ENCODE measurements at regions not wholly inside any gene's neighbourhood (a gene's known extent, or its start where the extent isn't known, plus 50 kb on each side); places are given as distances from the start of the nearest gene placed in this dataset.
"Not testable (repeated sequence)": the region's sequence is repeated elsewhere in the genome, so short reads cannot be mapped to it uniquely, and the experiment has no call there.

DNA sequence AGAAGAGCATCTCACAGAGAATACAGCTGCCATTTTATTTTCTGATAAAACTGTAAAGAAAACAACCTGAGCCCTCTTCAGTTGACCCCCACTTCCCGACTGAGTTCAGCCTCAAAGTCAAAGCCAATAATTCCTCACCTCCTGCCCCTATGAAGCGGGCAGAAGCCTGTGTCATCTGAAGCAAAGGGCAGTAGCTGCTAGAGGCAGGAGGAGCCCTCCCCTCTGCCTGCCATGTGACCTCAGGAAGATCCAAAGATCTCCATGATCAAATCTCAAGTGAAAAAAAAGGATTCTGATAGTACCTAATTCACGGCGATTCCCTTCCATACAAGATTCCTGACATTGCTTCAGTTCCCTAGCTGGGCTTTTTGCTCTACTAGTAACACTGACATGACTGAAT, 223.1 kb upstream of the CAND1 start:
- DNase-seq: no peak

- no peak for DNase-seq
Measured at GRCh38 chr12:67047634-67048033, 221.5 kb upstream of the CAND1 start.

GRCh38 chr12:67048371-67048770, 220.8 kb upstream of the CAND1 start:
- DNase-seq: no peak

DNA sequence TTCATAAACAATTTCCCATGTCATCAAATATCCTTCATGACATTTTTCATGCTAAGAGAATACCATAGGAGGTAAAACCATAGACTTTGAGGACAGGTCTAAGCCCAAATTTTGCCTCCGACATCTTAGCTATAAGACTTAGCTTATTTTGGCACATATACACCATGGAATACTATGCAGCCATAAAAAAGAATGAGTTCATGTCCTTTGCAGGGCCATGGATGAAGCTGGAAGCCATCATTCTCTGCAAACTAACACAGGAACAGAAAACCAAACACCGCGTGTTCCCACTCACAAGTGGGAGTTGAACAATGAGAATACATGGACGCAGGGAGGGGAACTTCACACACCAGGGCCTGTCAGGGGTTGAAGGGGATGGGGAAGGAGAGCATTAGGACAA, 220.0 kb upstream of the CAND1 start:
- DNase-seq: not testable (repeated sequence)

DNA sequence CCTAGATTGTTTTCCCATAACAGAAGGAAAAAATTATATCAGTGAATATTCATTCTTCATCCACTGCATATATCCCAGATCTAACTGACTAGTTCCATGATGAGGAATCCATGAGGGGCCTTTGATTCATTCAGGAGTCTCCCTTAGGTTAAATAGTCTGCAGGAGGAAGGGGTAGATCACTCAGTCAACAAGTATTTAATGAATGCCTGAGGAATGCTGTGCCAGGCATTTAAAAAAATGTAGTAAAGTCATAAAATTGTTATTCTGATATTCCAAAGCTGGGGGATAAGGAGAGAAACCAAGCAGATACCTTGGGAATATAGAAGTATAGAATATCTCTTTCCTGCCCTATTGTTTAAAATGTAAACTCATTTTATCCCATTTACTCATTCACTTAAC, 216.2 kb upstream of the CAND1 start:
- DNase-seq: no peak

GRCh38 chr12:67056329-67056728, 212.8 kb upstream of the CAND1 start:
- DNase-seq: no peak

DNA sequence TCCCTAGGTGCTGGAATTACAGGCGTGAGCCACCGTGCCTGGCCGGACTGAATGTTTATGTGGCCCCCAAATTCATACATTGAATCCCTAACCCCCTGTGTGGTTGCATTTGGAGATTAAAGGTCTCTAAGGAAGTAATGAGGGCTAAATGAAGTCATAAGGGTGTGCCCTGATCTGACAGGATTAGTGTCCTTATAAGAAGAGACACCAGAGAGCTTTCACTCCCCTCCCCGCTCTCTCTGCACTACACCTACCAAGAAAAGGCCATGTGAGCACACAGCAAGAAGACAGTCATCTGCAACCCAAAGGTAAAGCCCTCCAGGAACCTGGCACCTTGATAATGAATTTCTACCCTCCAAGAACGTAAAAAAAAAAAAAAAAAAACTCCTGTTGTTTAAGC, 212.1 kb upstream of the CAND1 start:
- DNase-seq: no peak

DNA sequence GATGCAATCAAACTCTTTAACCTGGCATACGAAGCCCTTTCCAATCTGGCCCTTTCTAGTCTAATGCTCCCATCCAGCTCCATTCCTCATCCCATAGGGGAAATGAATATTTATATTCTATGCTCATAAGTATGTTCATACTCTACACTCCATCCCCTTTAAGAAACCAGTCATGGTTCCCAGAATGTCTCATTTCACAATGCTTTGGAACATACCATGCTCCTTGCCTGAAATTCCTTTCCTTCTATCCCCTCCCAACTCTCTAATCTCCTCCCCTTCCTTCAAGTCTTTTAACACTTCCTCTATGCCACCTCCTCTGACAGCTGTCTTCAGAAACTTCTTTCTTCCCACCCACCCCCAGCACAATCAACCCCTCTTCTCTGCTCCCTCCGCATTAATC, 207.0 kb upstream of the CAND1 start:
- DNase-seq: no peak

GRCh38 chr12:67067453-67068203, 201.5 kb upstream of the CAND1 start:
- DNase-seq: peak; percentile 52

DNA sequence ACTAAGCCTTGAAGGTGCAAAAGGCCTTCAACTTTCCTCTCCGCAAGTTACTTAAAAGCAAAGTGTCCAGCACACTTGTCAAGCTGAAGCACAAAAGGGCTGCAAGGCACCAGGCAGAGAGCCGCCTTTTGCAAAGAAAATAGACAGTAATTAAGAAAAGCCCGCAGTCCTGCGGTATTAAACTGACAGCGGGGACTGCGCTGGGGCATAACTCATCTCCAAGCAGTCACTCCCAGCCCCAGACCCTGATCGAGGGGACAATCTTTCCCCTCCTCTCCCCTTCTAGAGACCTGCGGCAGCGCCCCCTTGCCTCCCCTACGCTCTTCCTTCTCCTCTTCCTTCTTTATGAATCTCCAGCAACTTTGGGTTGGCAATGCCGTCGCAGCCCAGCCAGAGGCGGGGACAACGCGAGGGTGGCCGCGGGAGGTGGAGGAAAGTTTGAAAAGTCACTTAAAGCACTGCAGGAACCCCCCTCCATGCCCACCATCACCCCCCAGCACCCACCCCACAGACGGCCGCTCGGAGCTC, 200.9 kb upstream of the CAND1 start:
- peak; percentile 17 for DNase-seq

- no peak for DNase-seq
Measured at GRCh38 chr12:67068761-67069450, 200.3 kb upstream of the CAND1 start.

DNA sequence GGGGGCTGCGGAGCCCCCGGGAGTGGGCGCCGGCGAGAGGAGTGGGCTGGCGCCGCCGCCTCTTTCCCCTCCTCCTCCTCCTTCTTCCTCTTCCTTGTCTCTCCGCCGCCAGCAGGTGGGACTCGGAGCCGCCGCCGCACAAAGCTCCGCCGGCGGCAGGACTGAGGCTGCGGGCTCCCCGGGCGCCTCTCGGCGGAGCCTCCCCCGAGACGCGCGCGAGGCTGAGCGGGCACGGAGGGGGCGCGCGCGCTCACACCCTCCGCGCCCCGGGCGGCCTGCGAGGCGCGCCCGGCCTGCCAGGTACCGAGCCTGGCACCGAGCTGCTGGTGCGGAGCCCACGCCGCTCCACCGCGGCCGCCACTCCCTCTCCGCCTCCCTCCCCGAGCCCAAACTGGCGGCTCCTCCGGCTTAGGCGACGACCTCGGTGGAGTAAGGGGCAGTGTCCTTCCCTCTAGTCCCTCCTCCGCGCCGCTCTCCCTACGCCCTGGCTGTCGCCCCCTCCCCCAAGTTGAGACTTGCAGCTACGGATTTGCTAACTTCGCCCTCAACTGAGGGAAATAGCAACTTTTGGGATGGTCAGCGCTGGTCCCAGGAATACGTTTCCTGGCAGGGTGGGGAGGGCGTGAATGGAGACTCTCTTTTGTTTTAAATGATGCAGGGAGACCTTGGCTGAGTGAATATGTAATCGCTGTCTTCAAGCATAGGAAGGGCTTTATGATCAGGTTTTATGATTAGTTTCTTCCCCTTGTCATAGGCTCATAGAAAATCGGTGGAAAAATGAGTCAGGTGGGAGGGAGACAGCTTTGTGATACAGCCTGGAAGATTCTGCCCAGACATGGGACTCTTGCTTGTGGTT, 199.5 kb upstream of the CAND1 start:
- no peak for DNase-seq

DNA sequence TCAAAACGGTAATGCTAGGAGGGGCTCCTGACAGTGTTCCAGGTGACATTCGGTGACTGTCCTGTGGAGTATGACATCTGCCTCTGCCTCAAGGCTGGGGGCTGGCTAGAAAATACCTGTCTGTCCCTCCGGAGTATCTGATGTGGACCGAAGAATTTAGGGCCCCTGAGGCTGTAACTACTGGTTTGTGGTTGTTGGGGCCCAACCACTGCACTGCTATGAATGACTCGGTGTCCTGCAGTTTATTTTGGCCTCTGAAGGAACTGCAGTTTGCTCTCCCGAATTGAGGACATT, 198.9 kb upstream of the CAND1 start:
- DNase-seq: no peak

GRCh38 chr12:67070604-67071003, 198.6 kb upstream of the CAND1 start:
- DNase-seq: no peak

DNA sequence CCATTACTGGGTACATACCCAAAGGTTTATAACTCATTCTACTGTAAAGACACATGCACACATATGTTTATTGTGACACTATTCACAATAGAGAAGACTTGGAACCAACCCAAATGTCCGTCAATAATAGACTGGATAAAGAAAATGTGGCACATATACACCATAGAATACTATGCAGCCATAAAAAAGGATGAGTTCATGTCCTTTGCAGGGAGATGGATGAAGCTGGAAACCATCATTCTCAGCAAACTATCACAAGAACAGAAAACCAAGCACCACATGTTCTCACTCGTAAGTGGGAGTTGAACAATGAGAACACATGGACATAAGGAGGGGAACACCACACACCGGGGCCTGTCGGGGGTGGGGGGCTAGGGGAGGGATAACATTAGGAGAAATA, 196.9 kb upstream of the CAND1 start:
- not testable (repeated sequence) for DNase-seq

- no peak for DNase-seq
Measured at GRCh38 chr12:67073336-67073735, 195.8 kb upstream of the CAND1 start.

- no peak for DNase-seq
Measured at GRCh38 chr12:67074072-67074471, 195.1 kb upstream of the CAND1 start.

DNA sequence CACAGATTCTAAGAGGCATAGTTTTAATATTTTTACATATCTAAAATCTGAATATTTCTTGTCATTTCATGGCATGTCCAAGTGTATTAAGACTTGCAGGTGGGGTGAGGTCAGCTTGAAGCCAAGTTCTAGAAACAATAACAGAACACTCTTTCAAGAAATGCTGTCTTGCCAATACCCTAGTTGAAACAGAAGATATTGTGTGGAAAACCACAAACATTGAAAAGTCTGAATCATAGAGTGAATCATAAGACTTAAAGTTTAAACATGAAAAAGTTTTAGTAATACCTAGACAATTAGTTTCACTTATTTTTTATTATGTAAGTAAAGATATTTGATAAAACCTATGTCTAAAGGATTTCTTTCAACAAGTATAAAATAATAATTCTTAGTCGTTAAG, 191.5 kb upstream of the CAND1 start:
- no peak for DNase-seq

DNA sequence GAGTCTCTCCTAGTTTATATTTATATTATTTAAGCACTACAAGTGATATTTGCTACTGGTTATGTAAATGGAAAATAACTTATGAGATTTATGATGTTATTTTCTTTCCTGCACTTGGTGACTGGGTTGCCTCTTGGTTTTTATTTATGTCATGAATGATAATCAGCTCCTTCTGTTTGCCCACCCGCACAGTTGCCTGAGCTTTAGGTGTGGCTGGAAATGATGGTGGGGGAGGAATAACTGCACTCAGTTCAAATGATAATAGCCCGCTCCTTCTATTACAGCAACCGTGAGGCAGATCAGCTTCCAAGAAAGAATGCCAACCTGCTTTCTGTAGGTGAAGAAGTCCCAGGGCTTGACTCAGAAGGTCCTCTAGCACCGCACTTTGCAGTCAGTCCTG, 190.2 kb upstream of the CAND1 start:
- no peak for DNase-seq

- no peak for DNase-seq
Measured at GRCh38 chr12:67080637-67081036, 188.5 kb upstream of the CAND1 start.

- DNase-seq: no peak
Measured at GRCh38 chr12:67082221-67082620, 186.9 kb upstream of the CAND1 start.

- no peak for DNase-seq
Measured at GRCh38 chr12:67085699-67086098, 183.5 kb upstream of the CAND1 start.

GRCh38 chr12:67086116-67086515, 183.0 kb upstream of the CAND1 start:
- DNase-seq: no peak
